Esophagus (tissue), 2 donors: ENCODE measurements at regions not wholly inside any gene's neighbourhood (a gene's known extent, or its start where the extent isn't known, plus 50 kb on each side); places are given as distances from the start of the nearest gene placed in this dataset.
"Not testable (repeated sequence)": the region's sequence is repeated elsewhere in the genome, so short reads cannot be mapped to it uniquely, and the experiment has no call there.

Source experiments
- H3K27ac ChIP-seq, 2 donors: one replicate each; pipeline ENCODE4 v1.5.1; 2013; ENCODE audit warnings: low read depth in 2 of 2, mild to moderate bottlenecking in 2 of 2, inconsistent platforms in 1 of 2, low read length in 1 of 2, moderate library complexity in 1 of 2
- H3K27me3 ChIP-seq, 2 donors: one replicate each; pipeline ENCODE4 v1.6.1; 2013; ENCODE audit warnings: low read length in 2 of 2, control low read depth in 1 of 2, mild to moderate bottlenecking in 1 of 2; ENCODE audit not compliant: insufficient read depth in 2 of 2, control insufficient read depth in 1 of 2
- H3K36me3 ChIP-seq, 2 donors: one replicate each; pipeline ENCODE4 v1.6.1; 2013; ENCODE audit warnings: low read length in 1 of 2; ENCODE audit not compliant: control insufficient read depth in 2 of 2, insufficient read depth in 2 of 2
- H3K4me1 ChIP-seq, 2 donors: one replicate each; pipeline ENCODE4 v1.6.1; 2013; ENCODE audit warnings: low read length in 1 of 2; ENCODE audit not compliant: control insufficient read depth in 2 of 2, insufficient read depth in 2 of 2
- H3K4me3 ChIP-seq, 2 donors: one replicate each; pipeline ENCODE4 v1.5.1; 2013; ENCODE audit warnings: low read length in 2 of 2, mild to moderate bottlenecking in 2 of 2, low read depth in 1 of 2, moderate library complexity in 1 of 2
- H3K9me3 ChIP-seq, 2 donors: one replicate each; pipeline ENCODE4 v1.6.1; 2013; ENCODE audit warnings: mild to moderate bottlenecking in 2 of 2, low read depth in 1 of 2, low read length in 1 of 2, moderate library complexity in 1 of 2; ENCODE audit not compliant: control insufficient read depth in 2 of 2, insufficient read depth in 1 of 2
- WGBS, 2 donors: extraction: QIAGEN DNeasy Blood & Tissue Kit; methylation state at CpG; one replicate each; pipeline ENCODE4 v1.1.7; 2013; 5-methylcytosine and 5-hydroxymethylcytosine counted together
- donor health status: healthy with polysubstance abuse.
- donor health status: Bipolar disorder and iron deficiency.

GRCh38 chr14:47949006-47949405 lies 273.6 kb upstream of the MDGA2 start:
- Histone ChIP-seq H3K27ac (no peak overlapping the region), H3K36me3 (no peaks in the 10 kb centered on the region), H3K4me3 (no peak overlapping the region), H3K4me1 (no peaks in the 10 kb centered on the region), H3K27me3 (no peaks in the 10 kb centered on the region), H3K9me3 (no peaks in the 10 kb centered on the region)
- WGBS, 2 donors: 75 to 82% methylated on average over 6 of the region's 6 CpGs

- no peaks in the 10 kb centered on the region for H3K27me3 ChIP-seq
- no peak overlapping the region for H3K27ac ChIP-seq
- no peaks in the 10 kb centered on the region for H3K9me3 ChIP-seq
- WGBS, 2 donors: 48 to 52% methylated on average over 4 of the region's 4 CpGs
- no peaks in the 10 kb centered on the region for H3K36me3 ChIP-seq
- H3K4me3 ChIP-seq: no peak overlapping the region
- no peaks in the 10 kb centered on the region for H3K4me1 ChIP-seq
These were observed 259.9 kb upstream of the MDGA2 start for GRCh38 chr14:47935332-47935731.

GRCh38 chr14:47929334-47929733 lies 253.9 kb upstream of the MDGA2 start:
- Histone ChIP-seq H3K4me1 (no peaks in the 10 kb centered on the region), H3K4me3 (no peak overlapping the region), H3K9me3 (no peaks in the 10 kb centered on the region), H3K27me3 (no peaks in the 10 kb centered on the region), H3K36me3 (no peaks in the 10 kb centered on the region), H3K27ac (no peak overlapping the region)

DNA sequence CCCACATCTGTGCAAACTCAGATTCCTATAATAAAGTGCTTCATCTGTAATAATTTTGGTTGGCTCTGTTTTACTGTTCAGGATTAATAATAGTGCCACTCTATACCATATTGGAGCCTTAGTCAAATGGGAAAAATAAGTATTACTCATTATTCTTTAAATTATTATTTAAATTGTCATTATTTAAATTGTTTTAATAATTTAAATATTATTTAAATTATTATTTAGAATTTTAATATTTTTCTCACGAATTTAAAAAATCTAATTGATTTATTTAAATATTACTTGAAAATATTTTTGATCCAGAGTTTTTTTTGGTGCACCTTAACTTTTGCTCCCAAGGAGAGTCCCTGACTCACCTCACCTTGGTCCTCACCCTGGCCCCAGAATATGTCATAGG lies 245.7 kb upstream of the MDGA2 start:
- H3K27me3 ChIP-seq: no peaks in the 10 kb centered on the region
- 0 to 3% methylated on average over 1 of the region's 1 CpG for WGBS, 2 donors
- no peak overlapping the region for H3K27ac ChIP-seq
- H3K4me3 ChIP-seq: no peak overlapping the region
- no peaks in the 10 kb centered on the region for H3K4me1 ChIP-seq
- H3K36me3 ChIP-seq: no peaks in the 10 kb centered on the region
- H3K9me3 ChIP-seq: no peaks in the 10 kb centered on the region

DNA sequence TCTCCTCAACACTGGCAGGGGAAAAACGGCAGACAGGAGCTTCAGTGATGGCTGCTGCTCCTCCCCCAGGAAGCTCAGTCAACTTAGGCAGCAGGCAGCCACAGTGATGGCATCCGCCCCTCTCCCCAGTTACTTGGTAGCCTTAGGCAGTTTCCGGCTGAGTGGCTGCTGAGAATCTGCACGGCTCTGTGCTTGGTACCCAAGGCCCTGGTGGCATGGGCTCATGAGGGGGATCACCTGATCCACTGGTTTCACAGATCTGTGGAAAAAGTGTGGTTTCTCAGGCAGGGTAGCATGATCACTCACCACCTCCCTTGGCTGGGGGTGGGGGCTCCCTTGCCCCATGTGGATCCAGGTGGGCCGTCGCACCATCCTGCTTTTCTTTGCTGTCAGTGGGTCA lies 244.6 kb upstream of the MDGA2 start:
- WGBS, 2 donors: 79 to 85% methylated on average over 6 of the region's 6 CpGs
- Histone ChIP-seq H3K27ac (no peak overlapping the region), H3K9me3 (no peaks in the 10 kb centered on the region), H3K36me3 (no peaks in the 10 kb centered on the region), H3K4me3 (no peak overlapping the region), H3K27me3 (no peaks in the 10 kb centered on the region), H3K4me1 (no peaks in the 10 kb centered on the region)

GRCh38 chr14:47919334-47919846 lies 244.0 kb upstream of the MDGA2 start:
- WGBS, 2 donors: 83 to 88% methylated on average over 8 of the region's 8 CpGs
- no peaks in the 10 kb centered on the region for H3K36me3 ChIP-seq
- no peak overlapping the region for H3K4me3 ChIP-seq
- no peaks in the 10 kb centered on the region for H3K9me3 ChIP-seq
- no peaks in the 10 kb centered on the region for H3K27me3 ChIP-seq
- H3K4me1 ChIP-seq: no peaks in the 10 kb centered on the region
- no peak overlapping the region for H3K27ac ChIP-seq

GRCh38 chr14:47917344-47917954 lies 242.0 kb upstream of the MDGA2 start:
- H3K9me3 ChIP-seq: no peaks in the 10 kb centered on the region
- H3K4me3 ChIP-seq: no peak overlapping the region
- no peaks in the 10 kb centered on the region for H3K27me3 ChIP-seq
- no peak overlapping the region for H3K27ac ChIP-seq
- 49 to 57% methylated on average over 5 of the region's 5 CpGs for WGBS, 2 donors
- H3K36me3 ChIP-seq: no peaks in the 10 kb centered on the region
- no peaks in the 10 kb centered on the region for H3K4me1 ChIP-seq

- WGBS, 2 donors: 95 to 98% methylated on average over 14 to 24 of the region's 25 CpGs
- not testable (repeated sequence) for H3K27me3 ChIP-seq, H3K9me3 ChIP-seq, H3K4me3 ChIP-seq, H3K27ac ChIP-seq, H3K36me3 ChIP-seq, H3K4me1 ChIP-seq
These were observed 225.7 kb upstream of the MDGA2 start for GRCh38 chr14:47901141-47901540.

- Histone ChIP-seq H3K27ac (no peak overlapping the region), H3K4me3 (no peak overlapping the region), H3K36me3 (no peaks in the 10 kb centered on the region), H3K9me3 (no peaks in the 10 kb centered on the region), H3K4me1 (no peaks in the 10 kb centered on the region), H3K27me3 (no peaks in the 10 kb centered on the region)
- WGBS, 2 donors: 72% methylated on average over 5 of the region's 5 CpGs
These were observed 224.3 kb upstream of the MDGA2 start for GRCh38 chr14:47899685-47900084.

DNA sequence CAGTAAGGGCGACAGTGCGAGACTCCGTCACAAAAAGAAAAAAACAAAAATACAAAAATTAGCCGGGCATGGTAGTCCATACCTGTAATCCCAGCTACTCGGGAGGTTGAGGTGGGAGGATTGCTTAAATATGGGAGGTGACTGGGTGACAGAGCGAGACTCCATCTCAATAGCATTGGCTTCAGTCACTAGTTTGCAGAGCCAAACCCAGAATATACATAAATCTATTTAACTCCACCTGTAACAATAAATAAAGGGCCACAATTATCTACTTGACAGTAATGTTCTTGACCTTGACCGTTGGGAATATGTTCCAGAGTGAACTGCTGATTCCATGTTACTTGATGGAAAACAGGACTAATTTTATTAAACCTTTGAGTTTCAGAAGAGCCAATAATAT lies 198.9 kb upstream of the MDGA2 start:
- Histone ChIP-seq H3K36me3 (no peaks in the 10 kb centered on the region), H3K9me3 (no peaks in the 10 kb centered on the region), H3K4me1 (no peaks in the 10 kb centered on the region), H3K27me3 (no peaks in the 10 kb centered on the region), H3K4me3 (no peak overlapping the region), H3K27ac (no peak overlapping the region)
- WGBS, 2 donors: 79 to 89% methylated on average over 7 of the region's 7 CpGs
